HCT116 (cell line): ENCODE measurements at regions not wholly inside any gene's neighbourhood (a gene's known extent, or its start where the extent isn't known, plus 50 kb on each side); places are given as distances from the start of the nearest gene placed in this dataset.
"Not testable (repeated sequence)": the region's sequence is repeated elsewhere in the genome, so short reads cannot be mapped to it uniquely, and the experiment has no call there.

ENCODE experiments used
- ATAC-seq: fragments of 200-7000 bp; cut with Tn5 transposase; 2 replicates; pipeline ENCODE4 v1.9.1; 2020; ENCODE audit warnings: mild to moderate bottlenecking, moderate library complexity
- BruUV-seq: library from RNA; stranded (reverse); fragments of 400-500 nt; replicated peaks from 2 replicates; lab custom pipeline; 2021; lab: Mats Ljungman, UMichigan
- CTCF ChIA-PET: fragments of 300-600 bp; sonication (Branson Sonifier 250); formaldehyde crosslinking; loops from one replicate; lab custom pipeline; 2021; ENCODE audit warnings: antibody characterized with exemption; lab: Charles Lee
- POLR2A ChIA-PET: fragments of 300-600, 350-600 bp; sonication (Branson Sonifier 250); formaldehyde crosslinking; loops from one replicate; lab custom pipeline; 2021; ENCODE audit warnings: antibody characterized with exemption; lab: Charles Lee
- RAD21 ChIA-PET, 2 experiments: fragments of 300-600 bp; sonication (Branson Sonifier 250); formaldehyde crosslinking; loops; one replicate each; lab custom pipeline; 2023; ENCODE audit warnings: low total read pairs in 2 of 2; ENCODE audit not compliant: uncharacterized antibody in 2 of 2, unreplicated experiment in 2 of 2, low non-redundant PET in 1 of 2; lab: Charles Lee
- DNase-seq: peaks from one replicate; pipeline ENCODE4 v3.0.0-alpha.2; 2010; ENCODE audit warnings: low read depth, low spot score
- H2AFZ ChIP-seq: fragments of 200-600 bp; shearing (Covaris generic), sonication (generic); 2 replicates; pipeline ENCODE4 v1.6.1; 2017; ENCODE audit warnings: low read depth, mixed run types, mixed read lengths, antibody characterized with exemption, low read length; ENCODE audit not compliant: poor library complexity, severe bottlenecking
- H3K27ac ChIP-seq: 2 replicates; pipeline ENCODE4 v1.5.1; 2012; ENCODE audit warnings: low read depth, low read length
- H3K27me3 ChIP-seq: fragments of 200-600 bp; sonication (generic); 2 replicates; pipeline ENCODE4 v1.6.1; 2016; ENCODE audit warnings: mixed run types, low read length, mixed read lengths; ENCODE audit not compliant: insufficient read depth
- H3K36me3 ChIP-seq, 2 experiments: fragments of 200-500 bp in 1 of 2; fragments of 200-600 bp in 1 of 2; sonication (Bioruptor generic) in 1 of 2; sonication (generic) in 1 of 2; 2 replicates each; pipeline versions ENCODE4 v1.5.1 to v1.6.1; 2014 to 2016; ENCODE audit warnings: low read length in 2 of 2, inconsistent platforms in 1 of 2, mixed read lengths in 1 of 2, mixed run types in 1 of 2; ENCODE audit not compliant: insufficient read depth in 2 of 2, control insufficient read depth in 1 of 2
- H3K4me1 ChIP-seq, 2 experiments: fragments of 200-600 bp in 1 of 2; sonication (generic) in 1 of 2; 2 replicates each; pipeline versions ENCODE4 v1.5.1 to v1.6.1; 2012 to 2017; ENCODE audit warnings: low read length in 2 of 2, inconsistent platforms in 1 of 2, mild to moderate bottlenecking in 1 of 2, mixed read lengths in 1 of 2, mixed run types in 1 of 2, moderate library complexity in 1 of 2; ENCODE audit not compliant: insufficient read depth in 2 of 2, control insufficient read depth in 1 of 2
- H3K4me2 ChIP-seq: fragments of 200-600 bp; sonication (generic); 2 replicates; pipeline ENCODE4 v1.6.1; 2017; ENCODE audit warnings: mixed run types, low read length, mixed read lengths
- H3K4me3 ChIP-seq, 2 experiments: fragments of 200-600 bp in 1 of 2; sonication (generic) in 1 of 2; replicated peaks in 1 of 2; 2 replicates each; pipeline ENCODE4 v1.5.1; 2011 to 2016; ENCODE audit warnings: low read length in 2 of 2, control low read depth in 1 of 2, low read depth in 1 of 2, mild to moderate bottlenecking in 1 of 2, mixed read lengths in 1 of 2, mixed run types in 1 of 2
- H3K79me2 ChIP-seq: fragments of 200-600 bp; sonication (generic); 2 replicates; pipeline ENCODE4 v1.6.1; 2017; ENCODE audit warnings: mild to moderate bottlenecking, mixed run types, low read length, moderate library complexity, mixed read lengths; ENCODE audit not compliant: insufficient read depth
- H3K9ac ChIP-seq: fragments of 200-600 bp; sonication (generic); 2 replicates; pipeline ENCODE4 v1.6.1; 2016; ENCODE audit warnings: low read length, mixed read lengths
- H3K9me2 ChIP-seq: fragments of 200-600 bp; sonication (generic), shearing (Covaris generic); 2 replicates; pipeline ENCODE4 v1.6.1; 2017; ENCODE audit warnings: mixed run types, mild to moderate bottlenecking, moderate library complexity; ENCODE audit not compliant: insufficient read depth
- H3K9me3 ChIP-seq, 2 experiments: fragments of 200-500 bp in 1 of 2; fragments of 200-600 bp in 1 of 2; sonication (Bioruptor generic) in 1 of 2; sonication (generic) in 1 of 2; 2 replicates each; pipeline ENCODE4 v1.6.1; 2014 to 2017; ENCODE audit warnings: low read length in 2 of 2, mixed read lengths in 2 of 2, inconsistent platforms in 1 of 2, low read depth in 1 of 2, mild to moderate bottlenecking in 1 of 2, mixed run types in 1 of 2, moderate library complexity in 1 of 2; ENCODE audit not compliant: control insufficient read depth in 1 of 2, insufficient read depth in 1 of 2
- H4K20me1 ChIP-seq: fragments of 200-600 bp; sonication (generic), shearing (Covaris generic); 2 replicates; pipeline ENCODE4 v1.6.1; 2017; ENCODE audit warnings: mixed run types, mild to moderate bottlenecking, moderate library complexity; ENCODE audit not compliant: insufficient read depth
- ATF3 ChIP-seq: IDR thresholded peaks from 2 replicates; pipeline ENCODE4 v1.6.1; 2012
- CBX3 ChIP-seq: IDR thresholded peaks from 2 replicates; pipeline ENCODE4 v1.6.1; 2012; ENCODE audit warnings: low read depth
- CEBPB ChIP-seq: IDR thresholded peaks from 2 replicates; pipeline ENCODE4 v1.6.1; 2012; ENCODE audit warnings: low read depth
- CTCF ChIP-seq, 3 experiments: fragments of 200-600 bp in 1 of 3; sonication (generic) in 1 of 3; IDR thresholded peaks in 2 of 3; conservative IDR thresholded peaks in 1 of 3; 2 replicates each; pipeline ENCODE4 v1.5.1; 2012 to 2017; ENCODE audit warnings: low read depth in 2 of 3, low read length in 2 of 3, antibody characterized with exemption in 1 of 3, borderline replicate concordance in 1 of 3, control low read depth in 1 of 3, mild to moderate bottlenecking in 1 of 3, mixed read lengths in 1 of 3, mixed run types in 1 of 3, moderate library complexity in 1 of 3; ENCODE audit not compliant: insufficient read depth in 1 of 3
- EGR1 ChIP-seq: IDR thresholded peaks from 2 replicates; pipeline ENCODE4 v1.6.1; 2012; ENCODE audit warnings: low read depth
- ELF1 ChIP-seq: IDR thresholded peaks from 2 replicates; pipeline ENCODE4 v1.6.1; 2012; ENCODE audit warnings: low read depth, borderline replicate concordance
- EZH2 ChIP-seq: fragments of 200-600 bp; sonication (generic); IDR thresholded peaks from 2 replicates; pipeline ENCODE4 v1.6.1; 2017; ENCODE audit warnings: antibody characterized with exemption, mixed run types
- EZH2phosphoT487 ChIP-seq: fragments of 200-600 bp; IDR thresholded peaks from 2 replicates; pipeline ENCODE4 v1.6.1; 2018; ENCODE audit warnings: antibody characterized with exemption, borderline replicate concordance
- FOSL1 ChIP-seq: IDR thresholded peaks from 2 replicates; pipeline ENCODE4 v1.6.1; 2012; ENCODE audit warnings: low read depth
- JUND ChIP-seq: IDR thresholded peaks from 2 replicates; pipeline ENCODE4 v1.6.1; 2012
- POLR2A ChIP-seq: IDR thresholded peaks from 2 replicates; pipeline ENCODE4 v1.7.0; 2011; ENCODE audit warnings: borderline replicate concordance; ENCODE audit not compliant: insufficient read depth, insufficient read length; ENCODE audit errors: extremely low read depth
- REST ChIP-seq: IDR thresholded peaks from 2 replicates; pipeline ENCODE4 v1.6.1; 2012; ENCODE audit warnings: low read depth
- SIN3A ChIP-seq: IDR thresholded peaks from 2 replicates; pipeline ENCODE4 v1.6.1; 2012; ENCODE audit warnings: low read depth
- SRF ChIP-seq: IDR thresholded peaks from 2 replicates; pipeline ENCODE4 v1.6.1; 2012; ENCODE audit warnings: low read depth
- ZFX ChIP-seq: fragments of 450-650 bp; IDR thresholded peaks from 2 replicates; pipeline ENCODE4 v1.6.1; 2017
- intact Hi-C: fragments of 100-400 bp; cut with micrococcal nuclease; formaldehyde crosslinking; loops from 2 replicates; pipeline ENCODE4 v1.10.0; 2022

GRCh38 chrX:3435916-3436315, 89.5 kb upstream of the MXRA5 start:
- H3K9ac ChIP-seq, BruUV-seq, DNase-seq, H3K9me3 ChIP-seq, H3K4me2 ChIP-seq, H3K27me3 ChIP-seq, intact Hi-C loops, ATAC-seq, H3K36me3 ChIP-seq, CTCF ChIA-PET, H3K4me3 ChIP-seq, RAD21 ChIA-PET, H3K27ac ChIP-seq, H3K79me2 ChIP-seq, H4K20me1 ChIP-seq, H3K9me2 ChIP-seq, POLR2A ChIA-PET, H3K4me1 ChIP-seq, H2AFZ ChIP-seq: not testable (repeated sequence)

- H3K4me1 ChIP-seq = no peaks in the 10 kb centered on the region
- ChIA-PET CTCF (no interaction called here), RAD21 (no interaction called here), POLR2A (no interaction called here)
- no peak for ATAC-seq
- no peak overlapping the region for H3K9ac ChIP-seq
- H2AFZ ChIP-seq = no peak overlapping the region
- no peak overlapping the region for H3K27ac ChIP-seq
- no TSS peak for BruUV-seq
- intact Hi-C loops = no loop called here
- H3K79me2 ChIP-seq = no peaks in the 10 kb centered on the region
- no peak overlapping the region for H3K4me3 ChIP-seq
- no peaks in the 10 kb centered on the region for H3K36me3 ChIP-seq
- no peak for DNase-seq
- H3K9me2 ChIP-seq = no peaks in the 10 kb centered on the region
- H3K27me3 ChIP-seq = no peaks in the 10 kb centered on the region
- no peaks in the 10 kb centered on the region for H3K9me3 ChIP-seq
- no peaks in the 10 kb centered on the region for H4K20me1 ChIP-seq
- no peak overlapping the region for H3K4me2 ChIP-seq
- TF ChIP-seq REST = no peak
- TF ChIP-seq EGR1 = no peak
- TF ChIP-seq CEBPB = no peak
- no peak for TF ChIP-seq EZH2
- TF ChIP-seq CTCF (IDR thresholded peaks at IDR 0.05 in 2 of 3, conservative IDR thresholded peaks at IDR 0.05 in 1 of 3; ENCODE audit: borderline replicate concordance in 1 of 3, insufficient read depth in 1 of 3, low read depth in 2 of 3, low read length in 2 of 3) = no peak
- TF ChIP-seq SRF = no peak
- no peak for TF ChIP-seq CBX3
- TF ChIP-seq ATF3 = no peak
- no peak for TF ChIP-seq SIN3A
- no peak for TF ChIP-seq ELF1
- no peak for TF ChIP-seq ZFX
- no peak for TF ChIP-seq EZH2phosphoT487
- TF ChIP-seq POLR2A = no peak
- TF ChIP-seq FOSL1 = no peak
- TF ChIP-seq JUND = no peak
These were observed 88.6 kb upstream of the MXRA5 start for GRCh38 chrX:3435057-3435456.
